ENCODE measurements at regions not wholly inside any gene's neighbourhood (a gene's known extent, or its start where the extent isn't known, plus 50 kb on each side); places are given as distances from the start of the nearest gene placed in this dataset.

DNA sequence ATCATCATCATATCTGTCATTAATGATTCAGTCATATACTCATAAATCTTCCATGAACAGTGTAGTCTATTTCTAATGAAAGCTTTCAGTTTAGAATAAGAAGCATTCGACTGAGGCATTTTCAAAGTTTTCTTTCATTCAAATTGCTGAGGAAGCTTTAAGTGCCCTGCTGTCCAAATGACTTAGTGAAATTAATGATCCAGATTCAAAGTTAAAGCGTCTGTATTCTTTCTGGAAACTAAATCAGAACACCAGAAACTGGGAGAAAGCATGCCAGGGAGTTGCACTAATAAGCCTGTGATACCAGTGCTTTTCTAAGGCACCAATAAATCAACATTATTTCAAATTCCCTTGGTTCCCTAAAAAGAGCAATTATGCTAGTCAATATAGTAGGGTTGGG is 367.8 kb upstream of the ANO5 start:
- no peak for DNase-seq (ENCODE audit: low spot score)

DNA sequence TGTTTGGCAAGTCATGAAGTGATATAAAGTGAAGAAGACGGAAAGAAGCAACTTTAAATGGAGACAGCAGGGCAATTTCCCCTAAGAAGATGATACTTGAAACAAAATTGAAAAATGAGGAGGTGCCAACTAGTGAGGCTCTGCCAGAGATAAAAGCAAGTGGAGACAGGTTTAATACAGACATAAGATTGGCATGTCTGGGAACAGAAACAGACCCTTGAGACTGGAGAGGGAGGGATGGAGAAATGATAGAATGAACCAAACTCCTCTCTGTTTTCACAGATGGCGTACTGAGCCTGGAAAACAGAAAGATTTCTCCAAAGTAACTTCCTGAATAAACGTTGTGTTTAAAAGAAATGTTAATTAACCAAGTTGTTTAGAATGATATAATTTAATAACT is 354.5 kb upstream of the ANO5 start:
- no peak for DNase-seq (ENCODE audit: low spot score)

DNA sequence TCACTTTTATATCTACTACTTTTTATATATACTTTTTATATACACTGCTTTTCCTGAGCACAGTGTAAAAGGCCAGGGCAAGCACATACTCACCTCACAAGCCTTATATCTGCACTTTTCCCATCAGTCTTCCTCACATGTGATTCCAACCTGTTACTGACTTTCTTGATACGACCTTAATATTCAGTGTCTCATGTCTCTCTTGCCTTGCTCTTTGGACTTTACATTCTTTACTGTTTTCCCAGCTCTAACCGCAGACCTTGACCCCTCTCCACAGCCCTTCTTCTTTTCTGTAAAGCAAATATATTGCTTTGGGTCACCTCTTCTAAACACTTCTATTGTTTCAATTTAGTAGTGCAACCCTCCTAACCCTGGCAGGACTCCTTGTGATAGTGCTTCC is 353.1 kb upstream of the ANO5 start:
- no peak for DNase-seq (ENCODE audit: low spot score)

DNA sequence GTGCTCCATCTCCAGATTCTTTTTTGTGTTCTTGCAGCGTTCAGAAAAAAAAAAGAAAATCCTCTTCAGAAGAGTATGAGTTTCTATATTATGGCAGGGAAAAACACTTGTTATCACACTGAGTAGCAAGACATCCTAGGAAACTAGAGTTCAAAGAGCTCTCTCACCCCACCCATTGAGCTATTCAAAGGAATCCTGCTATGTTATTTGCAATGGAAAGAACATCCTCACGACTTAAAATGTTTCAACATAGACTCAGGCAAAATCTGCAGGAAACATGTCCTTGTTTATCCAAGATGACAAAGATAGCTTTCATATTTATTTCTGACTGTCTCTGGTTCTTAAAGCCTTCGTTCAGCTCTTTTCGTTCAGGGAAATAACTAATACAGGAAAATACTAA is 331.6 kb upstream of the ANO5 start:
- no peak for DNase-seq (ENCODE audit: low spot score)

DNA sequence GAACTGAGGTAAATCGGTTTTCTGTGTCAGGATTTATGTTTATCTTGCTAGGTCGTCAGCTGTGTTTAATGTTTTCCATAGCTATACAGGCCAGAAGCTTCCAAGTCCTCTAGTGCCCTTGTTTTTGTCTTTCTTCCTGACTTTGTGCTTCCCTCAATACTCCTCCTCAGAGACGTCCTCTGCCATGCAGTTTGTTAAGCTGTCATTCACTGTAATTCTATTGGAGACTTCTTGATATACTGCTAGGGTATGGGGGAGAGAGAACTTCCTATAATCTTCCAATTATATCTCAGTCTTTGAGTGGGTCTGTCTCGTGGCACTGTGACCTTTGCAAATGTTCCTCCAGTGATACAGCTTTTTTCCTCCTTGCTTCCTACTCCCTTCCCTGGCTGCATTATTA is 327.3 kb upstream of the ANO5 start:
- no peak for DNase-seq (ENCODE audit: low spot score)

DNA sequence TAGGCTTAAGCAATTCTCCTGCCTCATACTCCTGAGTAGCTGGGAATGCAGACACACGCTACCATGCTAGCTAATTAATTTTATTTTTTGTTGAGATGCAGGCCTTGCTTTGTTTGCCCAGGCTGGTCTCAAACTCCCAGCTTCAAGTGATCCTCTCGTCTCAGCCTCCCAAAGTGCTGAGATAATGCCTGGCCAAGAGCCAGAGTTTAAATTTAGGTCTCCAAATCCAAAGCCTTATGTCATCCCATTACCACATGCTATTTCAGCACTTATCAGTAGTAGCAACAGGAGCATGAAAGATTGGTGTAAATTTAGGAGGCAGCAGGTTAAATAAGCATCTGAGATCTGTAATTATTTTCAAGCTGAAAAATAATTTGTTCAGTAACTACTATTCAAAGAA is 326.1 kb upstream of the ANO5 start:
- no peak for DNase-seq (ENCODE audit: low spot score)

DNA sequence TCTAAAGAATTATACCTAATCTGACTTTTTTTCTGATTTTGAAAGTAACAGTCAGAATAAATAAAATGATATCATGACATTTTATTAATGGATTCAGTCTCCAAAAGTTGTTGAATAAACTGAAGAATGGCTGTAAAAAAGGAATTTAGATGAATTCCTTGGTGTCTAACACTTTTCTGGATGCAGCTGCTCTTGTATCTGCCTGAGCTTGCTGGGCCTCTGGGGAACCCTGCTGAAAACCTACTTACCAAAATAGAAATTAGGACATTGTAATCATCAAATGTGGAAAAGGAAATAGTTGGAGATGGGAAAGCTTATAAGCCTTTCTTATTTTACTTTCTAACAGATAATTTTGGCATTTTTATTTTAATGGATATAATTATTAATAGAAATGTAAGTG is 315.7 kb upstream of the ANO5 start:
- no peak for DNase-seq (ENCODE audit: low spot score)

DNA sequence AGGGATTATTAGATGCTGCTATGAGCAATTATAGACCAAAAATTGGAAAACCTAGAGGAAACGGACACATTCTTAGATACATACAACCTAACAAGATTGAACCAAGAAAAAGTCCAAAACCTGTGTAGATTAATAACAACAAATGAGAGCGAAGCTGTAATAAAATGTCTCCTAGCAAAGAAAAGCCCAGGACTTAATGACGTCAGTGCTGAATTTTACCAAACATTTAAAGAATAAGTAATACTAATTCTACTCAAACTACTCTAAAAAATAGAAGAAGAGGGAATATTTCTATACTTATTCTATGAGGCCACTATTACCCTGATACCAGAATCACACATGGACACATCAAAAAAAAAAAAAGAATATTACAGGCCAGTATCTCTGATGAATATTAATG is 309.5 kb upstream of the ANO5 start:
- DNase-seq (ENCODE audit: low spot score), result no peak

DNA sequence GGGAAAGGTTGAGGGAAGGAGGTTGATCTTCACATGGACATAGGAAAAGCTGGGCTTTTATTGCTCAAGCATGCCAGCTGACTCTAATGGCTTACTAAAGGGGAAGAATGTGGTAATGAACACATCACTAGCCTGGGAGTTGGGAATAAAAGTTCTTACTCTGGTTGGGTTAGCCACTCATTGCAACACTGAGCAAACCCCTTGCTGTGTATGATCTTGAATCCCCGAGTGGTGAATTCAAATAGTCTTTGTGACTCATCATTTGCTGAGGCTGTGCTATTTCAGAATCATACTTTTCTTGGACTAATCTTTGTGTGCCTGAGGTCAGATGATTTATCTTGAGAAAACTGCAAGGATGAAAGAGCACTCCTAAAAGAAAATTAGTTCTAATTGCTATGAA is 304.1 kb upstream of the ANO5 start:
- no peak for DNase-seq (ENCODE audit: low spot score)

DNA sequence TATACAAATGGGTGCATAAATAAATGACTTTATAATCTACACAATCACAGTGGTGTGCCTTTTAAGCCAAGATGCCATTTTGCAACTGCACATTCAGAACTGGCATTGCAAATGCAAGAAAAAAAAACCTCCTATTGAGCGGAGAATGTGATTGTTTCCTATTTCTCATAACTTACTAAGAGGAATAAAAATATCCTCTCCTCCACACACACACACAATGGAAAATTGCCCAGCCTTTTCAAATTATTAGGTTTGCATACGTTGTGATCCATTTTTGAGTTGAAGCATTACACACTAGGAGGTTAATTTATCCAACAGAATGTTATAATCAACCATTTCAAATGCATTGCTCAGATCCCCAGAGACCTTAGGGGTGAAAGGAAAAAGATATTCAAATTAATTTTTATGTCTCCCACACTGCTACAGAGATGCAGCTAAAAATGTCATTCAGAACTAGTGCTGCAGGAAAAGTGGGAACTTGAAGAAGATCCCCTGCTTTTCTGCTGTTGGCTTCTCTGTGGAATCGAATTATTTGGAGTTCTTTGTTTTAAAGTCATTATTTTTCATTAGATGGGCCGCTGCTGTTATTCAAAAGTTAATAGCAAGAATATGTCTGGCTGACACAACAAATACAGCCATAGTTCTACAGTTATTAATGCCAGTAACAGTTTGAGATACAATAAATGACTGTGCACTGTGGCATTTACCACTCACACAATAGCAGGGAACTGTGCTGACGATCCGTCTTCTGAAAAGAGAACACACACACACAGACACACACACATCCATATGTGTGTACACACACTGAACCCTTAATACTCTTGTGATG is 299.9 kb upstream of the ANO5 start:
- no peak for DNase-seq (ENCODE audit: low spot score)

DNA sequence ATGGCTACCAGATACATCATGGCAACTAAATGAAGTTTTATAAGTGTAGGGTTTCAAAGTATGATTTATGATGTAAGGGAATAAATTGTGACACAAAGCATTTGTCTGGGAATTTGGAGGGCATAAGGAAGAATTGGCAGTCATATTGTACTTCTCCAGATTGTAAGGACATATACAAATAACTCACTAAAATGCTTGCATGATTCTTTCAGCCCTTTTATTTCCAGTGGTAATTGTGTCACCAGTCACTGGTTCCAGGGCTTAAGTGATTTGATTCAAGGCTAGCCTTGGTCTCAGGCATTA is 299.4 kb upstream of the ANO5 start:
- DNase-seq (ENCODE audit: low spot score), result no peak

DNA sequence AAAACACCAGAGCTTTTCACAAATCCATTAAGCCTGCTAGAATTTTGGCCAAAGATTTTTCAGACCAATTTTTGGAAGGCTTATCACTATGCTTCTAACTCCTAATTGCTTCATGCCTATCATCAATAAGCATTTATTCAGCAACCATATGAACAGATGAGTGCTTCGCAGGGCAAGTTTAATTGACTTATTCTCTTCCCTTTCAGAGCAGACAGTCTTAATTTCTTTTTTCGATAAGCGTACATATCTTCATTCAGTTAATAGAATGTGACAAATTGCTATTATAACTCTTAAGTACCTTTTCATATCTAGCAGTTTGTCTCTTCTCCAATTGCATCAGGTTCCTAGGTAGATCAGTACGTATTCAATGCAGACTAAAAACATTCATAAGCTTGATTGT is 298.4 kb upstream of the ANO5 start:
- DNase-seq (ENCODE audit: low spot score), result no peak

DNA sequence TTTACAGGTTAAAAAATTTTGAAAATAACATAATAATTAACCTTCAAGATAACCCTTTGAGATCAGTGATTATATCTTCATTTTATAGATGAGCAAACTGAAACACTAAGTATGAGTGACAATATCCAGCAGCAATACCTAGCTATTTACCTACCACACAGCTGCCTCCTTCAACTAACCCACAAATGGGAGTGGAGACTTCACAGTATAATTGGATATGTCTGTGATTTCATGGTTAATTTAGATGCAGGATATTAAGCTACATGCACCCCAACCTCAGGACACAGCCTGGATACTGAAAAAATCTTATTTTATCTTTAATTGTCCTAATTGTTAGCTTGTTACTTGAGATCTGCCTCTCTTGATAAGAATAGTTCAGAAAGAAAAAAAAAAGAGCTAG is 297.2 kb upstream of the ANO5 start:
- DNase-seq (ENCODE audit: low spot score), result no peak

DNA sequence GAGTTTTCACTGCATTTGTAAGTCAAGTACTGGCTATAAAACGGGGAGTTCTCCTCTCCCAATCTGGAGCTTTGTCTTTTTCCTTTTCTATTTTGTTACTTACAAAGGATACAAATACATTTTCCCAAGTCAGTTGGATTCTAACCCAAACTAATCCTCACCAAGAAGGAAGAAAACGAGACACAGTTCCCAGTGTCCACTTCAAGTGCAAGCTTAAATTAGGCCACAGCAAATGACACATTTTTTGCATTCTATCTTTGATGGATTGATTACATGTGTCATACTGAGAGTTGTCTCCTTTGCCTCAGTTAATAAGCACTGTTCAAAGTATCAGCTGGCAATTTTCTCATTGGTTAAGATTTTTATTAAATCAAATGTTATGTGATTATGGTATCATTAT is 296.7 kb upstream of the ANO5 start:
- no peak for DNase-seq (ENCODE audit: low spot score)

DNA sequence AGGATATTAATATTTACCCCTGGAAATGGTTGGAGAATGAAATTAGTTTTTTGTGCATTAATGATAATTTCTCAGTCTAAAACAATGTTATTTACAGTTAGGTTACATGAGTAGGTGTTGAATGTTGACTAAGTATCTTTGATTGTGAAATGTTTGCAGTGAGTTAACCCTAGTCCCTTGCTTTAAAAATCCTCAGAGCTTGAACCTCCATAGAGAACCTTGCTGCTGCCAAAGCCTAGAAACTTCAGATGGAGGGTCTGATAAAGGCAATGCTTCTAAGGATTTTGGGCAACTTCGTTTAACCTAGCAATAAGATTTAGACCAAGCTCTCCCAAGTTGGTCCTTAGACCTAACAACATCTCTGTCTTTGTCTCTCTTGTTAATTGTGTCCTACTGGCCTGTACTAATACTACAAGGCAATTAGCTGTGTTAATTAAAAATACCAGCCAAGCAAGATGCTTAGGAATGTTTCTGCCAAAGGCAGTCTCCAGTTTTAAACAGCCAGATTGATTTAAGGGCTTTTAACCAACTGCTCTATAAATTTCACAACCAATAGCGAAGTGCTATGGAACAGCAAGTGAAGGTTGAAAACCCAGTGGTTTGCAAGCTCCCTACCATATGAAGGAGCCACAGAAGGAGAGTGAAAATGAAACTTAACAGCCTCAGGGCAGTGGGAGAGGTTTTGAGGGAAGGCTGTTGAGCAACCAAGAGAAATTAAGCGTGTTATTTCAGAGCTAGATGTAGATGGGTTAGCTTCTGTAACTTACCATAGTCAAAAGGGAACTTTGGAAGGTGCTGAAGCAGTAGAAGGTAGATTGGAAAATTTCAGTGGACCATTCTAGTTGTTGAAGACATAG is 295.9 kb upstream of the ANO5 start:
- DNase-seq (ENCODE audit: low spot score), result no peak

DNA sequence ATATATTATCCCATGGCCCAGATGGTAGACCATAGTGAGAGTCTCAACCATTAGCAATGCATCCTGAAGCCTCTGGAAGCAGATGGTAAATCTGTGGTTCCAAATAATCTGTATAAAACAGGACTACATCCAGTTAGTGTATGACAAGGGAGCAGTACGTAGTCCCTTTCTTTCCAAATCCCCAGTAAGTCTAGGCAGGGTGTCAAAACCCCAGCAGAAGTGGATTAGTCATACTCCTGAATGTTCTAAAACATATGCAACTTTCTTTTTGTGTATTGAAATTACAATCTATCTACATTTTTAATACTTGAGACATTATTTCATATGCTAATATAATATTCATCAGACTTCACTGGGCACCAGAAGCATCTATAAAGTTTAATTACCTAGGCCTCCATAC is 295.1 kb upstream of the ANO5 start:
- no peak for DNase-seq (ENCODE audit: low spot score)

DNA sequence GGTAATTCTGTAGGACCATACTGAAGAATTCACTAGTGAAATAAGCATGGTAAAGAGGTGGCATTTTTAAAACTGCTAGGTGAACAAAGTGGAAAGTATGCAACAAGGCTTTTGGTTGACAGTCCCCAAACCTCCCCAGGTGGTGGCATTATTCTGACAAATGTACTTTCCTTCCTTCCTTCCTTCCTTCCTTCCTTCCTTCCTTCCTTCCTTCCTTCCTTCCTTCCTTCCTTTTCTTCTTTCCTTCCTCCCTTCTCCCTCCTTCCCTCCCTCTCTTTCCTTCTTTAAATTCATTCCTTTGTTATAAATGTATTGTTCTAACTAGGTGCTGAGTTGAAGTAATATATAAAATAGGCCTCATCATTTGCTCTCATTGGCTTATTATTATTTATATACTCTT is 284.7 kb upstream of the ANO5 start:
- DNase-seq (ENCODE audit: low spot score), result no peak

DNA sequence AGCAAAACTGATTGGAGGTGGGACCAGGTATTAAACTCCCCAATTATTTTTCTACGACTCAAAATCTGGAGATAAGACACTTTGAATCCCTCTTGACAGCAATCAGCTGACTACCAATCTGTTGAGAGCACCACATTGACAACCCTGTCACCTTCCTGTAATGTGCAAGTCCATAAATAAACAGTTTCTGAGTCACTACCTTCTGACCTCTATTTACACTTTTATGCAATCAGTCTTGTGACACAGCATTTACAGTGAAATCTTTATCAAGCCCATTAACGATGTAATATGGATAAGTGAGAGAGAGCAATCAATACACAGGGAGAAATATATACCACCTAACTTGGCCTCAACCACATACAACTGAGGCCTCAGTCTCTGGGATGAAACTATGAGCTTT is 283.7 kb upstream of the ANO5 start:
- DNase-seq (ENCODE audit: low spot score), result no peak

DNA sequence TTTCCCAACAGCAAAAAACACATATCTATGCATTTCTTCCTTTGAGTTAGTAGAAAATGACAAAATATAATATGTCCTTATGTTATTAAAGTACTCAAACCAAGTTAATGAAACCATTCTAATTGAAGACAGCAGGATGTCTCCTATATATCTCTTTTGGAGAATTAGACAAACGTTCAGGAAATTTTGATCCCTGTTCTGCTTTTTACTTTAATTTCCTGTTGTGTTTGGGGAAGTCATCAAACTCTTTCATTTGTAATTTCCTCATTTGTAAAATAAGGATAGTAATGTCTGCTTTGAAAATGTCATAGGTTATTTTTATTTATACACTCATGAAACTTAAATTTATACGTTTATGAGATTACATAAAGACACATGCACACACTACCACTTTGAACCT is 281.8 kb upstream of the ANO5 start:
- no peak for DNase-seq (ENCODE audit: low spot score)

DNA sequence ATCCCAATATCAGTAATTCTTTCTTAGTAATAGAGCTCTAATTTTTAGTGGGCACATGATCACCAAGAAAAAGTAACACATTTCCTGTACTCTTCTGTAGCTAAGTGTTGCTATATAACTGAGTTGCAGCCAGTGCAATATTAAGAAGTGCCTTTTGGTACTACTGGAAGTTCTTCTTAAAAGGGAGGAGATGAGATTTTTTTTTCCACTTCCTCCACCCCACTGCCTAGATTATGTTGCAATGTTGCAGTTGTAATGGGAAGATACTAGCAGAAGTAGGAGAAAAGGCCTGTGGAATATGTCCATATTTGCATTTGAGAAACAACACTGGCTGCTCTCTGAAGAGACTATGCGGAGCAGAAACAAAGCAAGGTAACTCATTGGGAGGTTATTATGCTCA is 280.6 kb upstream of the ANO5 start:
- no peak for DNase-seq (ENCODE audit: low spot score)

DNA sequence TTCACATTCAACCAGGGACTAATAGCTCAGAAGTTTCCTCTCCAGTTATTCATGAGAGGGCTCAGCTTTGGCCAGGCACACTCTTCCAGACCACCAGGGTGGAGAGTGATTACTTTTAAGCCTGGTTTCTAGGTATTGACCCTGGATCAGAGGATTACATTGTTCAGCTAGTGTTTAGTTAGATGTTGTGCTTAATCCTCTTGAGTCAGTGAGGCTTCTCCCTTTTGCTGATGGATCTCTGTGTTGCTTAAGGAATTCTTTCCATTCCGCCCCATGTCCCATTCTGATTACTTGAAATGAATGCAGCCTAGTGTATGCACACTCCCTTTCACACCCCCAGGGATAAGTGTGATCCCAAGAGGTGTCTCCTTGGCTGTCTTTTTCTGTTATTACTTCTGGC is 271.7 kb upstream of the ANO5 start:
- DNase-seq (ENCODE audit: low spot score), result no peak

DNA sequence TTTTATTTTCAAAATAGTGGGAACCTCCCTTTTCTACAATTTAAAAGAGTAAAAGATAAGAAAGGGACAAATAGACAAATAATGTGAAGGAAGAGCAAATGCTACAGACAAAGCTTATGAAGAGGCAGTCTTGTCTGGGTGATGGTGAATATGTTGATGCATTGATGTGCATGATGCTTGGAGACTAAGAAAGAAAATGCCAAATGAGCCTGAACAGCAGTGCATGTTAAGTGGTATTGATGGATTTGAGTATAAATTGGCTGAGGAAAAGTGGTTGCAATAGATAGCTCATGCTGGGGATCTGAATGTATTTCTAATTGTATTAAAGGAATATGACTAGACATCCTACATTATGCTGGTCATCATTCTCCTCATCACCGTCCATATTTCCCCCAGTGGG is 268.6 kb upstream of the ANO5 start:
- DNase-seq (ENCODE audit: low spot score), result no peak

DNA sequence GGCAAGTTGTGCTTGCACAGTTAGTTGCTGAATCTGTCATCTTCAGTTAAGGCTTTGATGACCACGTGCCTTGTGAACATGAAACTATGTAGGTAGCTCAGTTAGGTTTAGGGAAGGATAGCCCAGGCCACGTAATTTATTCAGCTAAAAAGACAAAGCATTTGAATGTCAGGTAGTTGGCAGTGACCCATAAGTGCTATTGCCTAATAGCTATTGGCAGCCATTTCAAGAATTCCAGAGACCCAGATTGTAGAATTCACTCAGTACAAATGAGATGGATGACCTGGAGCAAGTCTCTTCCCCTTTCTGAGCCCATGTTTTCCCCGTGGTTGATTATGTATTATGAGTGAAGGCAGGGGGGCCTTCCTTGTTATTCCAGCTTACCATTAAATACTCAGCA is 265.3 kb upstream of the ANO5 start:
- DNase-seq (ENCODE audit: low spot score), result no peak

DNA sequence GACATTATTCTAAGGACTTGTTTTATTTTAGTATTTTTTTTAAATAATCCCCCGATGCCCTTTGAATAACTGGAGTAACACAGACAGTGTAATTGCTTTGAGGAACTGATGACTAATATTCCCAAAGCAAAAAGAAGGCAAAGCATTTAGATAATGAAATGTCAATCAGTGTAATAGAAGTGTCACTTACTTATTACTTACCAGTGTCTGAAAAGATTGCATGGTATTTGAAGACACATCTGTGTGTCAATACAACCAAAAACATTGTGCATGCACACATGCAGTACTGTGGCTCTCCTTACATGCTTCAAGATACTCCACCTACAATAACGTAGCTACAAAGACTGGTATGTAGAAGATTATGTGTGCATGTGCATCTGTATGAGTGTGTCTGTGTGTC is 264.0 kb upstream of the ANO5 start:
- no peak for DNase-seq (ENCODE audit: low spot score)

Measured in RKO (cell line).